ENCODE measurements at regions not wholly inside any gene's neighbourhood (a gene's known extent, or its start where the extent isn't known, plus 50 kb on each side); places are given as distances from the start of the nearest gene placed in this dataset.
"Not testable (repeated sequence)": the region's sequence is repeated elsewhere in the genome, so short reads cannot be mapped to it uniquely, and the experiment has no call there.

DNA sequence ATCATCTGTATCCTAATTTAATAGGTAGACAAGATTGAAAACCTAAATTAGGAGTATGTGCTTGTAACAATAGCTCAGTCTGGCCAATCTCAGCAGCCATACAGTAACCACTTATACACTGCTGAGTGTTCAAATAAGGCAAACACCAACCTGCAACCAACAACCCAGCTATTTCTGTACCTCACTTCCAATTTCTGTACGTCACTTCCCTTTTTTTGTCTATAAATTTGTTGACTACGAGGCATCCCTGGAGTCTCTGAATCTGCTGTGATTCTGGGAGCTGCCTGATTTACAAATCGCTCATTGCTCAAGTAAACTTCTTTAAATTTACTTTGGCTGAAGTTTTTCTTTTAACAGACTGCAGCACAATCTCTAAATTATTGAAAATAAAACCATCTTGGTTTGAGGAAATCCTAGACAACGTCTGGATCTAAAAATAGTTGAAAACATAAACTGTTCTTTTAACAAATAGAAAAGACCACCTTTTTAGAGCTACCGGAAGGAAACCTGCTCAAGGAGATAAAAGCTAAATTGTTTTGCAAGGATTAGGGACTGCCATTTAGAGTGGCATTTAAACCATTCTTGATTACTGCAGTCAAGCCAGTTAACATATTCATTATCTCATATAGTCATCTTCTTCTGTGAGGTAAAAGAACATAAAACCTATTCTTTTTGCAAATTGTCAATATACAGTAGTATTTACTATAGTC lies 778.1 kb downstream of the SH3BGRL start:
- peaks cover 0 to 19% (median 0%) of the 10 kb centered on the region in 3 experiments; a peak in 3 of 7 replicates for H3K36me3 Mint-ChIP-seq (ENCODE audit: insufficient read depth in 1 of 3, low read depth in 3 of 3)
- Histone ChIP-seq H2AFZ (ENCODE audit: low read length) (no peak overlapping the region), H3K4me2 (ENCODE audit: insufficient read depth, insufficient read length, low read length) (no peak overlapping the region), H4K5ac (ENCODE audit: insufficient read length, low read depth, low read length) (no peak overlapping the region), H3K27me3 (ENCODE audit: insufficient read depth, low read length) (no peaks in the 10 kb centered on the region), H3K4me1 (ENCODE audit: insufficient read depth, low read length) (no peaks in the 10 kb centered on the region), H3T11ph (ENCODE audit: low read length) (no peak overlapping the region), H3K4ac (ENCODE audit: low read depth, low read length) (no peak overlapping the region), H3K14ac (ENCODE audit: insufficient read depth, low read length) (no peak overlapping the region), H2BK12ac (ENCODE audit: insufficient read length, low read depth, low read length) (no peak overlapping the region), H4K8ac (replicated peaks; ENCODE audit: insufficient read length, low read depth, low read length) (no peak overlapping the region), H3K79me2 (ENCODE audit: insufficient read depth, low read length) (no peaks in the 10 kb centered on the region), H2BK5ac (ENCODE audit: insufficient read length, low read length) (no peak overlapping the region), H3K79me1 (ENCODE audit: insufficient read depth, low read depth, low read length, poor library complexity, severe bottlenecking) (no peaks in the 10 kb centered on the region), H2BK120ac (ENCODE audit: low read depth, low read length, poor library complexity, severe bottlenecking) (no peak overlapping the region), H3K9me3 (ENCODE audit: control insufficient read depth, low read depth, low read length) (peaks cover 17% of the 10 kb centered on the region), H3K23me2 (ENCODE audit: insufficient read length, low read depth, low read length, poor library complexity, severe bottlenecking) (no peaks in the 10 kb centered on the region), H3K9ac (ENCODE audit: extremely low read depth, insufficient read length, low read length) (no peak overlapping the region), H2AK5ac (ENCODE audit: insufficient read length, low read length) (no peak overlapping the region), H3K27ac (ENCODE audit: insufficient read length, low read depth, low read length) (no peak overlapping the region), H2BK15ac (ENCODE audit: low read depth, low read length) (no peak overlapping the region), H4K20me1 (ENCODE audit: control insufficient read depth, insufficient read depth, insufficient read length) (no peaks in the 10 kb centered on the region), H4K91ac (ENCODE audit: insufficient read length, low read depth, low read length) (no peak overlapping the region), H2BK20ac (ENCODE audit: low read depth, low read length, poor library complexity, severe bottlenecking) (no peak overlapping the region), H3K56ac (ENCODE audit: insufficient read length, low read depth, low read length) (no peak overlapping the region), H3K23ac (ENCODE audit: insufficient read length, low read depth, low read length) (no peak overlapping the region), H3K18ac (ENCODE audit: insufficient read length, low read depth, low read length) (no peak overlapping the region)
- DNase-seq, result no peak
- no peaks in the 10 kb centered on the region; the same call in 1 of the 2 replicates for H3K27me3 Mint-ChIP-seq (ENCODE audit: low read depth)
- no peaks in the 10 kb centered on the region for H3K4me1 Mint-ChIP-seq
- no peak overlapping the region for H3K27ac Mint-ChIP-seq
- peaks cover 59 to 77% of the 10 kb centered on the region in 2 experiments for H3K9me3 Mint-ChIP-seq
- H3K4me3 Mint-ChIP-seq, result no peak overlapping the region
- TF ChIP-seq, protein P1, sequence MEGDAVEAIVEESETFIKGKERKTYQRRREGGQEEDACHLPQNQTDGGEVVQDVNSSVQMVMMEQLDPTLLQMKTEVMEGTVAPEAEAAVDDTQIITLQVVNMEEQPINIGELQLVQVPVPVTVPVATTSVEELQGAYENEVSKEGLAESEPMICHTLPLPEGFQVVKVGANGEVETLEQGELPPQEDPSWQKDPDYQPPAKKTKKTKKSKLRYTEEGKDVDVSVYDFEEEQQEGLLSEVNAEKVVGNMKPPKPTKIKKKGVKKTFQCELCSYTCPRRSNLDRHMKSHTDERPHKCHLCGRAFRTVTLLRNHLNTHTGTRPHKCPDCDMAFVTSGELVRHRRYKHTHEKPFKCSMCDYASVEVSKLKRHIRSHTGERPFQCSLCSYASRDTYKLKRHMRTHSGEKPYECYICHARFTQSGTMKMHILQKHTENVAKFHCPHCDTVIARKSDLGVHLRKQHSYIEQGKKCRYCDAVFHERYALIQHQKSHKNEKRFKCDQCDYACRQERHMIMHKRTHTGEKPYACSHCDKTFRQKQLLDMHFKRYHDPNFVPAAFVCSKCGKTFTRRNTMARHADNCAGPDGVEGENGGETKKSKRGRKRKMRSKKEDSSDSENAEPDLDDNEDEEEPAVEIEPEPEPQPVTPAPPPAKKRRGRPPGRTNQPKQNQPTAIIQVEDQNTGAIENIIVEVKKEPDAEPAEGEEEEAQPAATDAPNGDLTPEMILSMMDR (conservative IDR thresholded peaks at IDR 0.05), result no peak
- WGBS (ENCODE audit: extremely low coverage, insufficient read length, low lambda C conversion rate), result no CpG with 5 or more reads among the region's 5 CpGs

- H3K79me1 ChIP-seq (ENCODE audit: insufficient read depth, low read depth, low read length, poor library complexity, severe bottlenecking); H3K9ac ChIP-seq (ENCODE audit: extremely low read depth, insufficient read length, low read length); H3K18ac ChIP-seq (ENCODE audit: insufficient read length, low read depth, low read length); H3K27me3 Mint-ChIP-seq (ENCODE audit: low read depth); H3K79me2 ChIP-seq (ENCODE audit: insufficient read depth, low read length); H2BK15ac ChIP-seq (ENCODE audit: low read depth, low read length); H3K27ac ChIP-seq (ENCODE audit: insufficient read length, low read depth, low read length); H4K5ac ChIP-seq (ENCODE audit: insufficient read length, low read depth, low read length); H3K27ac Mint-ChIP-seq; H3K4me3 Mint-ChIP-seq; H2BK20ac ChIP-seq (ENCODE audit: low read depth, low read length, poor library complexity, severe bottlenecking); H3K4me1 Mint-ChIP-seq; H2BK120ac ChIP-seq (ENCODE audit: low read depth, low read length, poor library complexity, severe bottlenecking); H3K4me2 ChIP-seq (ENCODE audit: insufficient read depth, insufficient read length, low read length); H2BK5ac ChIP-seq (ENCODE audit: insufficient read length, low read length); DNase-seq; H2AFZ ChIP-seq (ENCODE audit: low read length); H3K4me1 ChIP-seq (ENCODE audit: insufficient read depth, low read length); H2AK5ac ChIP-seq (ENCODE audit: insufficient read length, low read length); H4K8ac ChIP-seq (replicated peaks; ENCODE audit: insufficient read length, low read depth, low read length); H3T11ph ChIP-seq (ENCODE audit: low read length); H3K4ac ChIP-seq (ENCODE audit: low read depth, low read length); H3K56ac ChIP-seq (ENCODE audit: insufficient read length, low read depth, low read length); H4K91ac ChIP-seq (ENCODE audit: insufficient read length, low read depth, low read length); H3K27me3 ChIP-seq (ENCODE audit: insufficient read depth, low read length); H3K14ac ChIP-seq (ENCODE audit: insufficient read depth, low read length); H3K23me2 ChIP-seq (ENCODE audit: insufficient read length, low read depth, low read length, poor library complexity, severe bottlenecking); H2BK12ac ChIP-seq (ENCODE audit: insufficient read length, low read depth, low read length); H3K23ac ChIP-seq (ENCODE audit: insufficient read length, low read depth, low read length); H4K20me1 ChIP-seq (ENCODE audit: control insufficient read depth, insufficient read depth, insufficient read length): not testable (repeated sequence)
- H3K9me3 ChIP-seq (ENCODE audit: control insufficient read depth, low read depth, low read length), result peaks cover 14% of the 10 kb centered on the region
- H3K36me3 Mint-ChIP-seq (ENCODE audit: insufficient read depth in 1 of 3, low read depth in 3 of 3), result peaks cover 0 to 22% (median 0%) of the 10 kb centered on the region in 3 experiments; a peak in 3 of 7 replicates
- no CpG with 5 or more reads among the region's 2 CpGs for WGBS (ENCODE audit: extremely low coverage, insufficient read length, low lambda C conversion rate)
- H3K9me3 Mint-ChIP-seq, result peaks cover 51 to 59% of the 10 kb centered on the region in 2 experiments
These were observed 785.3 kb downstream of the SH3BGRL start for GRCh38 chrX:81987217-81987616.

Data from H9 (cell line).